DOHH2 (cell line): ENCODE measurements at regions not wholly inside any gene's neighbourhood (a gene's known extent, or its start where the extent isn't known, plus 50 kb on each side); places are given as distances from the start of the nearest gene placed in this dataset.

Source experiments
- EZH2phosphoT487 ChIP-seq: fragments of 200-600 bp; sonication (generic); IDR thresholded peaks from 2 replicates; pipeline ENCODE4 v1.6.1; 2017; ENCODE audit warnings: borderline replicate concordance, mild to moderate bottlenecking, antibody characterized with exemption, low read length, moderate library complexity, mixed read lengths
- TF ChIP-seq, protein P1 (sequence below): fragments of 200-600 bp; sonication (generic); IDR thresholded peaks from one replicate; pipeline ENCODE4 v1.5.1; 2014; ENCODE audit warnings: antibody characterized with exemption, mild to moderate bottlenecking, low read depth, low read length; ENCODE audit not compliant: poor library complexity, severe bottlenecking

DNA sequence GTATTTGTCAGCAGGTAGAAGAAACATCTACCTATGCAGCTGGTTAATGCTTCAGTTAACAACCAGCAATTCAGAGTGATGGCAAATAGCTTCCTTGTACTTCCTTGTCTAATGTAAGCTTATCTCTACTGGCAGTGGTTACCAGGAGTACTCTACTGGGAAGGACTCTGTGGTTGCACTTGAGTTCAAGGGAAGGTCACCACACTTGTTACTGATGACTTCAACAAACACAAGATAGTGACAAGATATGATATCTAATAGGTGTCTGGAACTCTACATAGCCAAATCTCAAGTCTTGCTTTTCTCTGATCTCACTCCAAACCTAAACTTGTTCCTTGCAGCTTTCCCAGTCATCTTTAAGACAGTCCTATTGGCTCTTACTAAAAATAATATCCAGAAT, 1644.9 kb upstream of the TENM3 start:
- TF ChIP-seq, protein P1, sequence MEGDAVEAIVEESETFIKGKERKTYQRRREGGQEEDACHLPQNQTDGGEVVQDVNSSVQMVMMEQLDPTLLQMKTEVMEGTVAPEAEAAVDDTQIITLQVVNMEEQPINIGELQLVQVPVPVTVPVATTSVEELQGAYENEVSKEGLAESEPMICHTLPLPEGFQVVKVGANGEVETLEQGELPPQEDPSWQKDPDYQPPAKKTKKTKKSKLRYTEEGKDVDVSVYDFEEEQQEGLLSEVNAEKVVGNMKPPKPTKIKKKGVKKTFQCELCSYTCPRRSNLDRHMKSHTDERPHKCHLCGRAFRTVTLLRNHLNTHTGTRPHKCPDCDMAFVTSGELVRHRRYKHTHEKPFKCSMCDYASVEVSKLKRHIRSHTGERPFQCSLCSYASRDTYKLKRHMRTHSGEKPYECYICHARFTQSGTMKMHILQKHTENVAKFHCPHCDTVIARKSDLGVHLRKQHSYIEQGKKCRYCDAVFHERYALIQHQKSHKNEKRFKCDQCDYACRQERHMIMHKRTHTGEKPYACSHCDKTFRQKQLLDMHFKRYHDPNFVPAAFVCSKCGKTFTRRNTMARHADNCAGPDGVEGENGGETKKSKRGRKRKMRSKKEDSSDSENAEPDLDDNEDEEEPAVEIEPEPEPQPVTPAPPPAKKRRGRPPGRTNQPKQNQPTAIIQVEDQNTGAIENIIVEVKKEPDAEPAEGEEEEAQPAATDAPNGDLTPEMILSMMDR, result no peak
- TF ChIP-seq EZH2phosphoT487, result no peak
